ENCODE measurements at regions not wholly inside any gene's neighbourhood (a gene's known extent, or its start where the extent isn't known, plus 50 kb on each side); places are given as distances from the start of the nearest gene placed in this dataset.
A peak's percentile ranks its signal among the peaks of the same experiment; 100 is the strongest.

DNA sequence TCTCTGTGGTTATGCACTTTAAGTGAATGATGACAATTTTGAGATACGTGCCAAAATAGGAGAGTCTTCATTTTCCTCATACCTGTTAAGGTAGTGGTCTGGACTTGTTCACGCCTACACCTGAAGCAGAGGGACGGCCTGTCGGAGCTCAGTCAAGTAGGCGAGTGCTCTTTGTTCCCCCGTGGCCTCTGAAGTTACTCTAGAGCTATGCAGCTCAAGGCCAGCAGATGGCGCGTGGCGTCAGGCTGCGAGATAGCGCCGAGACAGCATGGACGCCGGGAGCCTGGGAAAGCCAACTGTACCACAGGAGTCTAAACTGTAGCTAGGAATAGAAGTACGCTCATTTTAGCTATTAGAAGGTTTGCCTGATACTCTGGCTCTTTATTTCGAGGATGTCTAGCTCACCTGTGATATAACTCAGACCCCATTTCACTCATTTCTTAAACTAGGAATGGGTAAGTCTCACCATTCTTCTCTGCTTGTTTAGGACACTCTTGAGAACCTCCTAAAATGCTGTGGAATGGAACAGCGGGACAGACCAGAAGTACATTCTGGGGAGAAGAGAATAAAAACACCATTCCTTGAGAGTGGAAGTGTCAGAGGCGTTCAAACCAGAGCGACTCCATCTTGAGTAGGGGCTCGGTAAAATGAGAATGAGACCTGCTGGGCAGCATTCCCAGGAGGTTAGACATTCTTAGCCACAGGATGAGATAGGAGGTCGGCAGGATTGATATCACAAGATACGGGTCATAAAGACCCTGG is 267.4 kb upstream of the HMGA2 start:
- DNase-seq (ENCODE audit: low read depth) = no peak

DNA sequence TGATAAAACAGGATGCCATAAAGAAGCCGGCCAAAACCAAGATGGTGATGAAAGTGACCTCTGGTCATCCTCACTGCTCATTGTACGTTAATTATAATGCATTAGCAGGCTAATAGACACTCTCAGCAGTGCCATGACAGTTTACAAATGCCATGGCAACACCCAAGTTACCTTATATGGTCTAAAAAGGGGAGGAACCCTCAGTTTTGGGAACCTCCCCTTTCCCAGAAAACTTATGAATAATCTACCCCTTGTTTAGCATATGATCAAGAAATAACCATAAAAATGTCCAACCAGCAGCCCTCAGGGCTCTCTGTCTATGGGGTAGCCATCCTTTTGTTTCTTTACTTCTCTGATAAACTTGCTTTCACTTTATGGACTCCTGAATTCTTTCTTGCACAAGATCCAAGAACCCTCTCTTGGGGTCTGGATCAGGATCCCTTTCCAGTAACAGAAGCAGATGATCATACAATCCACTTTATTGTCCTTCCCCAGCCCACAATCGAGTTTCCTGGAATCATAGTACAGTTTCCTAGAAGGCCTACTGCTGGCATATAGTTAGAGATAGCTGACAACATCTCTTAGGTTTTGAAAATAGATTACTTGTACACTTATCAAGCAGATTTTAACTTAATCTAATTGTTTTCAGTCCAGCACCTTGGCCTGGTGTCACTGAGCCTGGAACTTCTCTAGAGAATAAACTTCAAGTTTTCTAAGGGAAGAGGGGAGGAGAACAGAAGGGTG is 266.7 kb upstream of the HMGA2 start:
- DNase-seq (ENCODE audit: low read depth) = no peak

DNA sequence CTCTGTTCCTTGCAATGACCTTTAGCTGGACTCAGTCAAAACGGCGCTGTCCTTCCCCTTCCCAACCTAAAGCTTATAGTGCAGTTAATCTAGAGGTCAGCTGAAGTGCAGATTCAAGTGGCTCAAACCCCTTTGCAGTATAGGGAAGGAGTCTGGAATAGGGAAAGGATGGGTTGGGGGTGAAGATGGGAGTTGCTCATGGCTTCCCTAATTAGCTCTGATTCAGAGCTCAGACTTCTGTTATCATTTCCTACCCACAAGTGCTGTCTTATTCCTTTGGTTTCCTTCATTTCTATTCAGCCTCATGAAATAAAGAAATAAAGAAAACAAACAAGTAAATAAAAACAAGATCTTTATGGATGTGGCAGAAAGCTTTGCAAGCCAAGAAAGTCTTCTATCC is 264.0 kb upstream of the HMGA2 start:
- DNase-seq (ENCODE audit: low read depth) = no peak

DNA sequence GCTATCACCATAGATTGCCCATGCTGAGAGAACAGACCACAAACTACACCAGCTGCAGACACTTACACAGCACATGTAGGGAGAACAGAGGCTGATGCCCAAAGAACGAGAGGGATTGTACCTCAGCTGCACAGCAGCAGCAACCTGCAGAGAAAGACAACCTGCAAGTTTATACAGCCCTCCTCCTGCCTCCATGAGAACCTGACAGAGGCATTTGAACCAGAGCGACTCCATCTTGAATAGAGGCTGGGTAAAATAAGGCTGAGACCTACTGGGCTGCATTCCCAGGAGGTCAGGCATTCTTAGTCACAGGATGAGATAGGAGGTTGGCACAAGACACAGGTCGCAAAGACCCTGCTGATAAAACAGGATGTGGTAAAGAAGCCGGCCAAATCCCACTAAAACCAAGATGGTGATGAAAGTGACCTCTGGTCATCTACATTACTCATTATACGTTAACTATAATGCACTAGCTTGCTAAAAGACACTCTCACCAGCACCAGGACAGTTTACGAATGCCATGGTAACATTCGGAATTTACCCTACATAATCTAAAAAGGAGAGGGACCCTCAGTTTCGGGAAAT is 262.4 kb upstream of the HMGA2 start:
- peak; percentile 87 for DNase-seq (ENCODE audit: low read depth)

DNA sequence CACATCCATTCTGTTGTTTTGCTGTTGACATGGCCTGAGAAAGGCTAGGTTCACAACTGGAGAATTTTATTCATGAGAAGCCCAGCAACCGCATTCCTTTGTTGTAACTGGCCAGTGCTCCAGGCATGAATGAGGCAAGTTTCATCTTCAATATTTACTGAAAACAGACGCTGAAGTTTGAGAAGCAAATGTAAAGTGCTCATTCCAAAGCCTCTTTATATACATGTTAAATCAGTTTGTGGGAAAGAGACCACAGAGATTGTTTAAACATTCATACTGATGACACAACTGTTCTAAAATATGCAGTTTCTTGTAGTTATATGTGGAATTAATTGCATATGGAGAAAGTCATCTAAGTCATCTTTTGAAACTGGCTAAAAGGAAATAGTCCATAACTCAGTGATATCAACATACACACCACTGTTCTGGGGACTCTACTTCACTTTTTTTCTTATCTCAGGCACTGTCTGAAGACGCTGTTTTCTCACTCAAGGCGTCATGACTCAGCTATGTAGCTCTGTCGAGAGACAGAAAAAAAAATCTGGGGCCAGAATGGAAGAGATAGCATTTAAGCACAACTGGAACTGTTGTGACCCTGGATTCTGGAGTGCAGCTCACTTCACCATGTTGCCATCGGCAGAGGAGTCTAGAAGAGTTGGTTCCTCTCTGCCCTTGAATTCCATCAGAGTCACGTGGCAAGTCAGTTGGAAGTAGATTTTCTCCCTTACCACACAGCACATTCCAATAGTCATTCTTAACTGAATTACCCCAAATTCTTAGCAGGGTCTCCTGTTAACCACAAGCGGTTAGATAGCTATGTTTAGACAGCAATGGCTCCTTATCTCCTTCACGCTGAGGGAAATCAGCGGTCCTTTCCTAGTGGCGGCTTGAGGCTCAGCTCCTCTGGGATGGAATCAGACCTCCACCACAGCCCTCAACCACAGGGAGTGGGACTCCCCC is 258.4 kb upstream of the HMGA2 start:
- DNase-seq (ENCODE audit: low read depth) = peak; percentile 97

DNA sequence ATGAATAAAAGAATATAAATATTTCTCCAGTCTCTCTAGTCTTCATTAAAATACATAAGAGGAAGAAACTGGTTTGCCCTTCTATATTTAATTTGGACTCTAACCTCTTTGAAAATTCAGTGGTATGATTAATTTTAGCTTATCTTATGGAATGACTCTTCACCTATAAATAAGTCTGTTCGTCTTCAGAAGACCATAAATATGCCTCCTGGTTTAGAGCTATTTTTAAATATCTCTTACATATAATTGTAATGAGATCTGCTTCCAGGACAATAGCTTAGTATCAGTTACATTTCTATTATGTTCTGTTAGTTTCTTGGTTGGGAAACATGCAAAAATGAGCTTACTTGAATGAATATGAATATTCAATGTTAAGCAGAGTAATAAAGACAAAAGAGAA is 257.5 kb upstream of the HMGA2 start:
- DNase-seq (ENCODE audit: low read depth) = no peak

DNA sequence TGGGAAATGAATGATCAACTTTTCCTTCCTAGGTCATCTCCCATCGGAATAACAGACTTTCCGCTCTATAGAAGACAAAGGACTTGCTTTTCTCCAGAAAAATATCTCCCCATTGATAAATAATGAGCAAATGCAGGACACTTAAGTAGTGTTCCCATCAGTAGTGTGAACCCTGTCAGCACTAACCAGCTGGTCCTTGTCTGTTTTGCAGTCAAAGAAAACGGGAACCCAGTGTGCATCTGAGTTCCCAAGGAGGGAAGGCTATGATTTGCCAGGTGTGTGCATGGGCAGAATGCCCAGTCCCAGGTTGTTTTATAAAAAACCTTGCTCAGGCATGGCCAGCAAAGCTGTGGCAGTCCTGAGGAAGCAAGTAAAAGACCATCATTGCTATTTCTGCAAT is 256.5 kb upstream of the HMGA2 start:
- no peak for DNase-seq (ENCODE audit: low read depth)

DNA sequence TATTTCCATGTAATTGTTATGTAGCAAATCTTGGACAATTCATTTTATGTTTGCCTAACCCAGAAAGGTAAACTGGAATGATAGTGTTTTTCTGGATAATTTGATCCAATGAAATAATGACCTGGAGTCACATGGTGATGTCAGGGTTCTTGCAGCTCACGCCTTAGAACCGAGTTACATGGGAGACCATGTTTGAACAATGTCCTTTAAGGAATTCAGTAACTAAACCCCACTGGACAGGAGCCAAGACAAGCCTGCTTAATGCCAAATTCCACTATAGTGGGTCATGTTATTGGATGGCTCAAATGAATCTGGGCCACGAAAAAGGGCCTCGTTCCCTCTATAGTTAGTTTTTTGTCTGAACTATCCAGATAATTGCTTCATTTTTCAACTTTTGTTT is 255.8 kb upstream of the HMGA2 start:
- DNase-seq (ENCODE audit: low read depth) = no peak

DNA sequence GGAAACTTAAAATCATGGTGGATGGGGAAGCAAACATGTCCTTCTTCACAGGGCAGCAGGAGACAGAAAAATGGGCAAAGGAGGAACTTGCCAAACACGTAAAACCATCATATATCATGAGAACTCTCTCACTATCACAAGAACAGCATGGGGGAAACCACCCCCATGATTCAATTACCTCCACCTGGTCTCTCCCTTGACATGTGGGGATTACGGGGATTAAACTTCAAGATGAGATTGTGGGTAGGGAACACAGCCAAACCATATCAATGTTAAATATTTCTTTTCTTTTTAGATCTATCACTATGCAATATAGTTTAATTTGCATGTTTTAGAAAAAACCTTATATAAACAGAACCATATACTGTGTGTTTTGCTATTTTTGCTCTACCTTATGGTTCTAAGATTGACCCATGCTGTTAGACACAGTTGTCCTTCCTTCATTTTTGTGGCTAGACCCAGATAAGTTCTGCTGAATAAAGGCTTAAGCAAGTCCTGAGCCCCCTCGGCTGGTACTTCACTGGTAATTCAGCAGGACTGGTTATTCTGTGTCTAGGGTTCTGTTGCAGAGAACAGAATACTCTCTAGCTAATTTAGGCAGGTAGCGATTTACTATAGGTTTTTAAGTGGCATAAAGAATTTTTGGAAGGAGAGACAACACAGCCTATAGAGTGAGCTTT is 253.7 kb upstream of the HMGA2 start:
- no peak for DNase-seq (ENCODE audit: low read depth)

DNA sequence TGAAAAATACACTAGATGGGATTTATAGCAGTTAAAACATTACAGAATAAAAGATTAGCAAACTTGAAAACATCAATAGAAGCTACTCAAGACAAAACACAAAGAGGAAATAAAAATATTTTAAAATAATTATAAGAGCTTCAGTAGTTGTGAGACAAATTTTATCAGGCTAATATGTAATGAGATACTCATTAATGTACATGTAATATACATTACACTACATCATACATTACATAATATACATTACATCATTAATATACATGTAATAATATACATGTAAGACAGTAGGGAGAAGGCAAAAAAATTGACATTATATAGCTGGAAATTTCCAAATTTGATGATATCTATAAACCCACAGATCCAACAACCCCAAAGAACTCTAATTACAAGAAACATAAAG is 249.4 kb upstream of the HMGA2 start:
- DNase-seq (ENCODE audit: low read depth) = no peak

DNA sequence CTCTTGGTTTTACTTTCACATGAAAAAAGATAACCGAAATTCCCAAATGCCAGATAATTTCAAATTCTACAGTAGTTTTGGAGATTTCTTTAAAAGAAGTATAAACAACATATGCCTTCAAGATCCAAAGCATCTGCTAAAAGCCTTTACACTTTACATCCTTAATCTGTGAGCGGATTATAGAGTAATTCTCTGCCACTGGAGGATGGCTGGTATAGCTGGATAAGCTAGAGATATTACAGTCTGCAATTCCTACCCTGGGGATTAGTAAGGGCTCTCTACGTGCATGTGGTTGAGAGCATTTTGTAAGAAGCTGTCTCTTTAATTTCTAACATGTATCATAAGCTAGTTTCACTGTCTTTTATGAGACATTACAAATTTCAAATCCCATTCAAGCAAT is 240.3 kb upstream of the HMGA2 start:
- no peak for DNase-seq (ENCODE audit: low read depth)

DNA sequence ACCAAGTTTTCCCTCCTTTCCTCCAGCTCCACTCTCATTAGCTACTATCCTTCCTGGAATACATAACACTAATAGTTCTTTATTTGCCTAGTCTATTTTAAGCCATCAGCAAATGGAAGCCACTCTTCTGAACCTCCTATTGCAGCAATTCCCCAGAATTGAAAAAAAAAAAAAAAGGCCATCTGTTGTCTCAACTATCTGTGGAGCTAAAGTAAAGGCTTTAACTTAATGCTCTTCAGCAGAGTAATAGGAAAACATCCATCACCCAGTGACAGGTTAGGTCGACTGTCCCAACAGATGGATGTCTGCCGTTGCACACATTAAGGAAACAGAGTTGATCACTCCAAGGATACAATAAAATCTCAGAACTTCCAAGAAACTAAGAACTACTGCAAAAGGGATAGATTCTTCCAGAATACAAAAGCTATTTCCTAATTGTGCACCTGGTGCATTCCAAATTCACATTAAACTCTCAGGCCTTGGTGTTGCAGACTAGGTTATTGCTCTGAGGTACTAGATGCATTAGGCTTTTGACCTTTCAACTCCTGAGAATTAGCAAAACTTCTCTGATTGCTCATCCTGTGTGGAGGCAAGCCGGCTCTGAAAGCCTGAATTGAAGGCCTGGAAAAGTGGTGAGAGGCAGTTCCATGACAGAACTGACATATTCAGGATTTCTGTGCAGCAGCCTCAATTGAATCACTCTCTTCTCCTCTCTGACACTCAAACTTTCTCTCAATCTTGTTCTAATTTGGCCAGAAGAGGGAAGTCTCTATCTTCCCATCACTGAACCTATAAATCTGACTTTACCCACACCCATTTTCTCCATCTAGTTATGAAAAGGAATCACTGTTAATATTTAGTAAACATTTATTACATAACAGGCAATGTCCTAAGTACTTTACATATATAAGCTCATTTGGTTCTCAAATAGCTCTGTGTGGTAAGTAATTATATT is 238.4 kb upstream of the HMGA2 start:
- DNase-seq (ENCODE audit: low read depth) = no peak

DNA sequence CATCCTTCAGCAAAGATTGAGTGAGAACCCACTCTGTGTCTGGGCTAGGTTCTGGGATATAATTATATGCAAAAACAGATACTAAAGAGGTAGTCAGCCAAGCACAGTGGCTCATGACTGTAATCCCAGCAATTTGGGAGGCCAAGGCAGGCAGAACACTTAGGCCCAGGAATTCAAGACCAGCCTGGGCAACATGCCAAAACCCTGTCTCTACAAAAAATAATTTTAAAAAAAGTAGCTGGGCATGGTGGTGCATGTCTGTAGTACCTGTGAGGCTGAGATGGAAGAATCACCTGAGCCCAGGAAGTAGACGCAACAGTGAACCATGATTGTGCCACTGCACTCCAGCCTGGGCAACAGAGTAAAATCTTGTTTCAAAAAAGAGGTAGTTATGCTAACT is 237.5 kb upstream of the HMGA2 start:
- DNase-seq (ENCODE audit: low read depth) = no peak

DNA sequence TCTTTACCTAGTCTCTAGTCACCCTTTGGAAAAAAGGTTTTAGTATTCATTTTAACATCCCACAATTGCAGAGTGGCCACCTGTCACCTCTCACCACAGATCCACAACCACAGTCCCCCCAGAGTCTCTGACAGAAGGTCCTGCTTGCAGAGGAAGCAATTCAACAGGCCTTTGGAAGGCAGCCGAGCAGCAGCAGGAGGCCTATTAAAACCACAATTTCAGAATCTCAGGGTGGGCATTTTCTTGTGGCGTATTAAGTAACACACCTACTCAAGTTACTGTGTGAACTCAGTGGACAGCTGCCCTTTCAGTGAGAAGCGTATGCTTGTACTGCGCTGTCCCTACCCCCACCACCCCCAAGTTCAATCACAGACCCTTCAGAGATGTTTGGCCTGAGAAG is 234.0 kb upstream of the HMGA2 start:
- no peak for DNase-seq (ENCODE audit: low read depth)

DNA sequence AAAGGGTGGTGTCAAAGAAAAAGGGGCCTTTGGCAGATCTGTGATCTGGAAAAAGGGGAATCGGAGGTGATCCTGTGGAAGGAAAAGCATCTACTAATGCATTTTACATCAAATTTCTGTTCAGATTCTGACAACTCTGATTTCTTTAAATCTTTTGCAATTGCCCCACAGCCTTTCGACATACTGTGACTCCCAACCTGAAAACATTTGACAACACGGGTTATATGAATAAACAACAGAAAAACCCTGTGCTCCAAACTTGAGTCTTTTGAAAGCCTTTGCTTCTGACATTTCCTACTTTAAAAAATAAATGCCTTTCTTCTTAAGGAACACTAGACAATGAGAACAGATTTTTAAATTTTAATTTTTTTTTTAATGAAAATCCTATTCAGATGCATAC is 231.9 kb upstream of the HMGA2 start:
- DNase-seq (ENCODE audit: low read depth) = no peak

DNA sequence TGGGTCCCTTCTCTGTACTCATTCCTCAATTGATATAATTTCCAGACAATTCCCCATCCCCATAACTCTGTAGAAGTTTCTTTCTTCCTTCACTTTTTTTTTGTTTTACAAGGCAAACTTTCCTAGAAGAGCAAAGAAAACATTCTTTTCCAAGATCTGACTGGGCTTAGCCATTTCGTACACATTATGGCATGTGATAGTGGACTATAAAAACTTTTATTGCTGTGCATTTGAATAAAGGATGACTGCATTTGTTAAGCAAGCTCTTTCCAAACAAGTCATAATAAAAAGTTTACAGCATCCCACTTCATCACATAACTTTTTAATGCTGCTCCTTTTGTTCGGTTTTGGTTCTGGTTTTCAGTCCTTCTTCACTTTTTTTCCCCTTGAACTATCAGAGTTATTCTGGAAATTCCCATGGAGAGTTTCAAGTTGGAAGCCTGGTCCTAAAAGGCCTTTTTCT is 231.0 kb upstream of the HMGA2 start:
- DNase-seq (ENCODE audit: low read depth) = no peak

DNA sequence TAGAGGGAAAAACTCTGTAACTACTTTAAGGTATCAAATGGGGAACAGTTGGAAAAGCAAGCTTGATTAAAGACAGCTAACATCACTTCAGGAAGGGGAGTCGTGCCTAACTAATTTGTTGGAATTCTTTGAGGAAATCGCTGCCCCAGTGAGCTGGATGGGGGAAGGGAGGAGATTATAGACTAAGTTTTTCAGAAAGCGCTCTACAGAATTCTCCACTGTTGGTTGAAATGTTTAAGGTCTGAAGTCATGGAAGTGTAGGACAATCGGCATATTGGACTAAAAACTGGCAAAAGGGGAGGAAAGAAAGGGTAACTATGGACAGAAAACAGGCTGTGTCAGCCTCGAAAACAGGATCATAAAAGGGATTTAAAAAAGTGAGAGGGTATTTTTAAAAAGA is 229.9 kb upstream of the HMGA2 start:
- DNase-seq (ENCODE audit: low read depth) = no peak

DNA sequence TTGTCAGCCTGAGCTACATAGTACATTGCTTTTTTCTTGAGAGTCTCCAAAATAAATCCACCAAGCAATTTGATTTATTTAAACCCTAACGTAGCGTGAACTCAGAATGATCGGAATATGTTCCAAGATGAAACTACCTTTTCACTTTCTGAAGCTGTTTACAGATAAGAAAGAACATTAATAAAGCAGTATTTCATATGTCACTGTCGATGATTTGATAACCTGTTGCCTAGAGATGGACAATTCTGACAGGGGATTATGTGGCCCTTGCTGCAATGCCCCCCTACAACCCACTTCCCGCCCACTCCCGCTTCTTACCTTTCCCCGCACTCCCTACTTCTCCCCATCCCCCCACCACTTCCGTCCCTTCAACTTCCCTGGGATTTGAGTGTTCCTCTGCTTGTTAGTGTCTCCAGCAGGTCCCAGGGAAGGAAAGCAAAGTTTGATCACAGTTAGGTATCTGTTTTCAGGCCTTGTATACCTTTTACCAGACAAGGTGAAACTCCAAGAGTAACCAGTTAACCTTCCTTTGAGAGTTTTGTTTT is 229.2 kb upstream of the HMGA2 start:
- DNase-seq (ENCODE audit: low read depth) = no peak

DNA sequence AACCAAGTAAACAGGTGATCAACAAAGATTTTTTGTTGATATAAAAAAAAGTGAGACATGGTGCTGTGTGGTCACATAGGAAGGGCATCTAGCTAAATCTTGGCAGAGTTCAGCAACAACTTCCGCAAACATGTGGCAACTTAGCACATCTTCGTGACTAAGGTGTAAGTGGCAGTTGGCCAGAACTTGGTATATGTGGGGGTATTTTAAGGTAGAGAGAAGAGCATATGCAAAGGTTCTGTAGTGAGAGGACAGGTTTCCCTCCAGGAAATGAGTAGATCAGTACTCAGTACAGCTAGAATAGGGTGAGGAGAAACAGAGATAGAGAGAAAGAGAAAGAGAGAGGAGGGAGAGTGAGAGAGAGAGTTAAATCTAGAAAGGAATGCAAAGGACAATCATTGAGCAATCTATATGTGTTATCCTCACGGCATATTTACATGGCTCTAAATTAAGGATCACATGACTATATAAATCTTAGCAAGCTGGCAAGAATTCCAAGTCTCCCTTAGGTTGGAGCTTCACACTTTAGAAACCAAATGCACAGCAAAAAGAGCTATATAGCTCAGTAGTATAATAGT is 227.7 kb upstream of the HMGA2 start:
- no peak for DNase-seq (ENCODE audit: low read depth)

DNA sequence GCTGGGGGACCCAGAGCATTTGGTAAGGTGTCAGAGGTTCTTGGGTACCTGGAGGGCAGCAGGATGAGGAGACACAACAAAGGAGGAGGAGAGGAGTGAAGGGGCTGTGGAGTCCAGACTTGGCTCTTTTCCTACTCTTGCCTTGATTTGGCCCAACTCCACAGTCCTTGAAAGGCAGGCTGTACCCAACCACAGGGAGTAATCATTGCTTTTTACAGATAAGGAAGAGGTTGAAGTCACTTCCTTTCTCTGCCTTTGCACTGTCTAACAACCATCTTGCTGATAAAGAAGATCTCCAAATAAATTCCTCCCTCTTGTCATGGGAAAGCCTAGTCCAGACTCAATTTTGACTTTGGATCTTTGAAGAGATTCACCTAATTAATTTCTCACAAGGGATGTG is 226.8 kb upstream of the HMGA2 start:
- no peak for DNase-seq (ENCODE audit: low read depth)

Measured in HS-5 (cell line).